GM06990 (cell line): ENCODE measurements at regions not wholly inside any gene's neighbourhood (a gene's known extent, or its start where the extent isn't known, plus 50 kb on each side); places are given as distances from the start of the nearest gene placed in this dataset.

Experiments used
- DNase-seq: peaks from one replicate; pipeline ENCODE4 v3.0.0-alpha.2; 2011; ENCODE audit not compliant: insufficient read length; ENCODE audit errors: extremely low read depth
- H3K27me3 ChIP-seq: replicated peaks from 2 replicates; pipeline ENCODE4 v1.6.0; 2011; ENCODE audit warnings: low read length; ENCODE audit not compliant: control insufficient read depth, insufficient read depth
- H3K36me3 ChIP-seq: 2 replicates; pipeline ENCODE4 v1.5.1; 2011; ENCODE audit warnings: low read length; ENCODE audit not compliant: control insufficient read depth, insufficient read depth
- H3K4me3 ChIP-seq: replicated peaks from 2 replicates; pipeline ENCODE4 v1.5.1; 2011; ENCODE audit warnings: low read depth, mild to moderate bottlenecking, control low read depth, low read length
- TF ChIP-seq, protein P1 (sequence below): IDR thresholded peaks from 2 replicates; pipeline ENCODE4 v1.5.1; 2011; ENCODE audit warnings: low read length, control low read depth, mild to moderate bottlenecking, inconsistent platforms; ENCODE audit not compliant: insufficient read depth, poor library complexity, severe bottlenecking

DNA sequence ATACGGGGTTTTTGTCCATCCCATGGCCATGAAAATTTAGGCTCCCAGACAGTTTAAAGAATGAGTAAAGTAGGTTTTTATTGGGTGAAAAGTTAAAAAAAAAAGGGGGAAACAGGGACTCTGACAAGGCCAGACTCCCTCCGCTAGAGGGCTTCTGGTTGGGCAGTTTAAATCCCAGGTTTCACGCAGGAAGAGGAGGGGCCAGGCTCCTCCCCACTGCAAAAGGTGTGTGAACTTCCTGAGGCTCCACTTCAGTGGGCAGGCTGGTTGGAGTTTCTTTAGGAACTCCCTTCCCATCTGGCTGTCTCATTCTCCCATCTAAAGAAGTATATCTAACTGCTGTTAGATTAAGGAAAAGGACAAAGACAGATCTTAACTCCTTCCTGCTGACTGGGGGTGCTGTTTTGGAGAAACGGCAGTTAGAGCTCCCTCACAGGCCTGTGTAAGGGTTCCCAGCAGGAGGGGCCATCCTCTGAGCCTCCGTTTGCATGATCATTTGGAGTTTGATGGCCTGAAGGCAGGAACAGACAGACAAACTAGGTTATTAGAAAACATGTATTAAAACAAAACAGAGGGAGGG, 1160.7 kb downstream of the CNTNAP5 start:
- H3K36me3 ChIP-seq: no peaks in the 10 kb centered on the region
- no peaks in the 10 kb centered on the region for H3K27me3 ChIP-seq
- H3K4me3 ChIP-seq: no peak overlapping the region
- TF ChIP-seq, protein P1, sequence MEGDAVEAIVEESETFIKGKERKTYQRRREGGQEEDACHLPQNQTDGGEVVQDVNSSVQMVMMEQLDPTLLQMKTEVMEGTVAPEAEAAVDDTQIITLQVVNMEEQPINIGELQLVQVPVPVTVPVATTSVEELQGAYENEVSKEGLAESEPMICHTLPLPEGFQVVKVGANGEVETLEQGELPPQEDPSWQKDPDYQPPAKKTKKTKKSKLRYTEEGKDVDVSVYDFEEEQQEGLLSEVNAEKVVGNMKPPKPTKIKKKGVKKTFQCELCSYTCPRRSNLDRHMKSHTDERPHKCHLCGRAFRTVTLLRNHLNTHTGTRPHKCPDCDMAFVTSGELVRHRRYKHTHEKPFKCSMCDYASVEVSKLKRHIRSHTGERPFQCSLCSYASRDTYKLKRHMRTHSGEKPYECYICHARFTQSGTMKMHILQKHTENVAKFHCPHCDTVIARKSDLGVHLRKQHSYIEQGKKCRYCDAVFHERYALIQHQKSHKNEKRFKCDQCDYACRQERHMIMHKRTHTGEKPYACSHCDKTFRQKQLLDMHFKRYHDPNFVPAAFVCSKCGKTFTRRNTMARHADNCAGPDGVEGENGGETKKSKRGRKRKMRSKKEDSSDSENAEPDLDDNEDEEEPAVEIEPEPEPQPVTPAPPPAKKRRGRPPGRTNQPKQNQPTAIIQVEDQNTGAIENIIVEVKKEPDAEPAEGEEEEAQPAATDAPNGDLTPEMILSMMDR: no peak
- DNase-seq: no peak

DNA sequence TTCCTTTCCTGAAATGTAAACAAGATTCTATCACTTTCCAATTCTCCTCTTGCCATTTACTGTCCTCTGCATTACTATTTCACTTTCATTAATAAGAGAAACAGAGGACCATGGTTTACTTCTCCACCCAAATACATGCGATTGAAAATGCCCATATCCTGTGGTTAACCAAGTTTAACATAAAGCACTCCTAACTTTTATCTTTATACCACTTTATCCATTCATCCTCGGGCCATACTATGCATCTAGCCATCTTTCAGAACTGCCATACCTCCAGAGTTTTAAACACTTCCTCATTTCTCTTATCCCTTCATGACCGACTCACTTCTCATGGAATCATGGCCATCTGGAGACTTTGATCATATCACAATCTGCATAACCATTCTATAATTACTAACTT, 1182.3 kb downstream of the CNTNAP5 start:
- no peak overlapping the region for H3K4me3 ChIP-seq
- no peak for DNase-seq
- TF ChIP-seq, protein P1: no peak
- H3K36me3 ChIP-seq: no peaks in the 10 kb centered on the region
- no peaks in the 10 kb centered on the region for H3K27me3 ChIP-seq

DNA sequence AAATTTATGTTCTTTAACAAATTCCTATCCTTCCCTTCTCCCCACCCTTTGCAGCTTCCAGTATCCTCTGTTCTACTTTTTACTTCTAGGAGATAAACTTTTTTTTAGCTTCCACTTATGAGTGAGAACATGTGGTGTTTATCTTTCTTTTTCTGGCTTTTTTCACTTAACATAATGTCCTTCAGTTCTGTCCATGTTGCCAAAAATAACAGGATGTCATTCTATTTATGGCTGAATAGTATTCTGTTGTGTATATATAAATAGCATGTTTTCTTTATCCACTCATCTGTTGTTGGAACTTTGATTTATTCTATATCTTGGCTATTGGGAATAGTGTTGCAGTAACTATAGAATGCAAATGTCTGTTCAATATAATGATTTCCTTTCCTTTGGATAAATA, 1191.2 kb downstream of the CNTNAP5 start:
- no peak for DNase-seq
- H3K4me3 ChIP-seq: no peak overlapping the region
- TF ChIP-seq, protein P1: no peak
- H3K36me3 ChIP-seq: no peaks in the 10 kb centered on the region
- H3K27me3 ChIP-seq: no peaks in the 10 kb centered on the region

DNA sequence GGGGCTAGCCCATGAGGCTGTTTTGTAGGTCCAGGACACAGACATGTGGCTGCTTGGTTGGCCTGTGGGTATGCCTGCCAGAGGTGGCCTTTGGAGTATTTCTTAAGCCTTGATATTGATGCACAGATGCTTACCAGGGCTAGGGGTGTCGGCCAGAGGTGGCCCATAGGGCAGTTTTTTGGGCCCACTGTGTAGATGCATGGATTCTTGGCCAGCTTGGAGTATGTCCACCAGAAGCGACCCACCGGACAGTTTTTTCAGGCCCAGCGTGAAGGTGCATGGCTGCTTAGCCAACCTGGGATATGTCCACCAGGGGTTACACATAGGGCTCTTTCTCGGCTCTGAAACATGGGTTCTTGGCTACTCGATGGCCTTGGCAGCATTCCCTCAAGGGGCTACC, 1199.1 kb downstream of the CNTNAP5 start:
- Histone ChIP-seq H3K27me3 (no peaks in the 10 kb centered on the region), H3K4me3 (no peak overlapping the region), H3K36me3 (no peaks in the 10 kb centered on the region)
- no peak for DNase-seq
- TF ChIP-seq, protein P1: no peak

DNA sequence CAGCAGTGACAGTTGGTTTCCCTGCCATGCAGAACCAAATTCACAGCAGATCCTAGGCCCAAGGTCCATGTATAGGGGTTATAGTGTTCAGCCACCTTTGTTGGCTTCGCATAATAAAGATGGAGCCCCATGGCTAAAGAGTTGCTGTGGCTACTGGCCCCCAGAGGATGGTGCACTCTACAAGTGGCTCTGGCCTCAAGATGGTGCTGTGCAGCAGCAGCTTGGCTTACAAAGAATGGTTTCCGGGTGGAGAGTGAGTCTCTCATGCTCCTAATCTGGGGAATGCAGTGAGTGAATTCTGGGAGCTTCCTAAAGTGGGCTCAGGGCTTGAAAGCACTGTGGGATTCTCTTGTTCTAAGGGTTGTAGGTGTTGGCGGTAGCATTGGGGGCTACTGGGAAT, 1199.7 kb downstream of the CNTNAP5 start:
- H3K36me3 ChIP-seq: no peaks in the 10 kb centered on the region
- no peak overlapping the region for H3K4me3 ChIP-seq
- DNase-seq: no peak
- H3K27me3 ChIP-seq: no peaks in the 10 kb centered on the region
- TF ChIP-seq, protein P1: no peak

DNA sequence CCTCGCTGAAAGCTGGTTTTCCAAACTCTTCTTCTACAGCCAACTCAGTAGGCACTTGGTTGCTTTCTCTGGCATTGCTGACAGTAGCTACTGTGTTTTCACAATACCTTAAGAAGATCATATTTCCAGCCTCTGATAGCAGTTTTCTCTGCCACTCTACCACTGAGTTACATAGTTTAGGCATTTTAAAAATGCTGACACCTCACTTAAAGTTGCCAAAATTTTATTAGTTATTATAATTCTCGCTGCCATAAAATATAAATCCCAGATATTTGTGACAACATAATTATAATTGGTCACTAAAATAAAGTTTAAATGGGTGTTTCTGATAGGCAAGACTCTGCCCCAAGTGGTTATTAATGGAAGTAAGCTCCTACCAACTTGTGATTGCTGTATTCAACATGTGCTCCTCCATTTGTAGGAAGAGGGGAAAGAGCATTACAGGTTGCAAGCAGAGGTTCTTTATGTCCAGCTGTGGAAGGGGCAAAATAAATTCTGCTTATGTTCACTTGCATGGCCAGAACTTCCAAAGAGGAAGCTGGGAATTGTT, 1202.8 kb downstream of the CNTNAP5 start:
- H3K4me3 ChIP-seq: no peak overlapping the region
- no peak for DNase-seq
- TF ChIP-seq, protein P1: peak; percentile 28

More for the DNA sequence above, 1202.8 kb downstream of the CNTNAP5 start:
- Histone ChIP-seq H3K36me3 (no peaks in the 10 kb centered on the region), H3K27me3 (no peaks in the 10 kb centered on the region)
